ENCODE measurements at regions not wholly inside any gene's neighbourhood (a gene's known extent, or its start where the extent isn't known, plus 50 kb on each side); places are given as distances from the start of the nearest gene placed in this dataset.

DNA sequence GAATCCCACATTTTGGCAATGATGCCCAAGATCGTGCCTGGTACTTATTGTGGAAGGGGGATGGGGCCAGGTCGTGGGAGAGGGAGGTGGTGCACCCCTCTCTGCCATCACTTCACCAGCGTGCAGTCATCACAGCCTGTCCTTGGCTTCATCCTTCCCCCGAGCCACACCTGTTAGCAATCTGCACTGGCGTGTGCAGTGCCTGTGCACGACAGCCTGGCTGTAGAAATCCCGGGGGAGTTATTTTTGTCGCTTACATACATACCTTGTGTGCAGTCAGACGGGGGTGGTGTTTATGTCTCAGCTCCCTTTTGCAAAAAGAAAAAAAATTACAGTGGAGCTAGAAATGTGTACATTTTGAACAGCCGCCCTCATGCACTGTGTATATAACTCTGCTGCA lies 216.0 kb downstream of the TLE3 start:
- TF ChIP-seq, protein P1, sequence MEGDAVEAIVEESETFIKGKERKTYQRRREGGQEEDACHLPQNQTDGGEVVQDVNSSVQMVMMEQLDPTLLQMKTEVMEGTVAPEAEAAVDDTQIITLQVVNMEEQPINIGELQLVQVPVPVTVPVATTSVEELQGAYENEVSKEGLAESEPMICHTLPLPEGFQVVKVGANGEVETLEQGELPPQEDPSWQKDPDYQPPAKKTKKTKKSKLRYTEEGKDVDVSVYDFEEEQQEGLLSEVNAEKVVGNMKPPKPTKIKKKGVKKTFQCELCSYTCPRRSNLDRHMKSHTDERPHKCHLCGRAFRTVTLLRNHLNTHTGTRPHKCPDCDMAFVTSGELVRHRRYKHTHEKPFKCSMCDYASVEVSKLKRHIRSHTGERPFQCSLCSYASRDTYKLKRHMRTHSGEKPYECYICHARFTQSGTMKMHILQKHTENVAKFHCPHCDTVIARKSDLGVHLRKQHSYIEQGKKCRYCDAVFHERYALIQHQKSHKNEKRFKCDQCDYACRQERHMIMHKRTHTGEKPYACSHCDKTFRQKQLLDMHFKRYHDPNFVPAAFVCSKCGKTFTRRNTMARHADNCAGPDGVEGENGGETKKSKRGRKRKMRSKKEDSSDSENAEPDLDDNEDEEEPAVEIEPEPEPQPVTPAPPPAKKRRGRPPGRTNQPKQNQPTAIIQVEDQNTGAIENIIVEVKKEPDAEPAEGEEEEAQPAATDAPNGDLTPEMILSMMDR (IDR thresholded peaks at IDR 0.05), result no peak
- TF ChIP-seq, protein P2, sequence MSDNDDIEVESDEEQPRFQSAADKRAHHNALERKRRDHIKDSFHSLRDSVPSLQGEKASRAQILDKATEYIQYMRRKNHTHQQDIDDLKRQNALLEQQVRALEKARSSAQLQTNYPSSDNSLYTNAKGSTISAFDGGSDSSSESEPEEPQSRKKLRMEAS (IDR thresholded peaks at IDR 0.05), result no peak
- TF ChIP-seq EHF (CRISPR knock-in tag; IDR thresholded peaks at IDR 0.05) (no peak), MAFK (IDR thresholded peaks at IDR 0.05; ENCODE audit: partially characterized antibody) (no peak)
